ENCODE measurements at regions not wholly inside any gene's neighbourhood (a gene's known extent, or its start where the extent isn't known, plus 50 kb on each side); places are given as distances from the start of the nearest gene placed in this dataset.

- TF ChIP-seq CTCF (conservative IDR thresholded peaks at IDR 0.05): no peak
- no peak for TF ChIP-seq ZFX (IDR thresholded peaks at IDR 0.05)
Observed at GRCh38 chr3:109225516-109225915, 89.0 kb downstream of the C3orf85 start.
